IPS-NIHi7 (cell line): ENCODE measurements at regions not wholly inside any gene's neighbourhood (a gene's known extent, or its start where the extent isn't known, plus 50 kb on each side); places are given as distances from the start of the nearest gene placed in this dataset.
"Not testable (repeated sequence)": the region's sequence is repeated elsewhere in the genome, so short reads cannot be mapped to it uniquely, and the experiment has no call there.

Source experiments
- DNase-seq: peaks from one replicate; pipeline ENCODE4 v3.0.0; 2012; ENCODE audit warnings: mixed read lengths; ENCODE audit errors: extremely low spot score

DNA sequence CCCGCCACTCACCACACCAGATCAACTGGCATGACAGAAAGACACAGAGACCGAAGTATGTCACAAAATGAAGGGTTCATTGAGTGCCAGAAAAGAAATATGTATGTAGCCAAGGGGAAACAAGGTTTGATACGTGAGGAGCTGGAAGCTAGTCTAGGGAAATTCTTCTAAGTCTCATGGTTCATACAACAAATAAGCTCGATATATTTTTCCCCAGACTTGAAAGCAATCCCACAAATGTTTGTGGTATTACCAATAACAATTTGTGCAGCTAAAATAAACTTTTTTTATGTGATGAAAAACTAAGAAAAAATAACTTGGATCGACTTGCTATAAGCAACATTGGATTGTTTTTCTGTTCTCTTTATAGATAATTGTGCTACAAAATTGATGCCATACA lies 777.0 kb downstream of the TSN start:
- no peak for DNase-seq

DNA sequence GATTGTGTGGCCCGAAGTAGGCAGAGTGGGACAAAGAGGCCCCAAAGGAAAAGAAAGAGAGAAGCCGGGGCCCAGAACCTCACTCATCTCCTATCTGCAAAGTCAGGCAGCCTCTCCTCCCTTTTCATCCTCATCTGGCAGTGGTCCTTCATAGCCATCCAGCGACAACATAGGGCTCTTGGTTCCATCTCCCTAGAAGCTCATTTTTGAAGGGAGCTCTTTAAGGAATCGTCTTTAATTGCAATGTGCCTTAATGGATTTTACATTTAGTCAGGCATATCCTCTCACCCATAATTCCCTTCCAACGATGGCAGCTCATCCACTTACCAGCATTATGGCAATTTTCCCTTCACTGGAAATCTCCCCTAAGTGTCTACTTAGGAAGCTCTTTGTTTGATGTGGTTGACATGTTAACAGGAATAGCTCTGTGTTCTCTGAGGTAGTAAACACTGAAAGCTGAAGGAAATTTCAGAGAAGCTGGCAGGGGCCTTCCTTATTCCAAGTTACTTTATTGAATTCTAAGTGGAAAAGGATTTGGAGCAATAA lies 780.6 kb downstream of the TSN start:
- no peak for DNase-seq

DNA sequence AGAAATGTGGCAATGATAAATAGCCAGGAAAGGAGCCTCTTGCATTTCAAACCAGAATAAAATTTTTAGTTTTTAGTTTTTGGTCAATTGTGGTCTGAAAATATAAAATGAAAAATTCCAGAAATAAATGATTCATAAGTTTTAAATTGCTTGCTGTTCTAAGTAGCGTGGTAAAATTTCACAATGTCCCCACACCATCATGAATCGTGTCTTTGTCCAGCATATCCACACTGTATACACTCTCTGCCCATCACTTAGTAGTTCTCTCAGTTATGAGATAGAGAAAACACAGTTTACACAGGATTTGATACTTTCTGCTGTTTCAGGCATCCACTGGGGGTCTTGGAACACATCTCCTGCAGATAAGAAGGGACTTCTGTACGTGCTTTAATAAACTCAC lies 783.9 kb downstream of the TSN start:
- DNase-seq: no peak

DNA sequence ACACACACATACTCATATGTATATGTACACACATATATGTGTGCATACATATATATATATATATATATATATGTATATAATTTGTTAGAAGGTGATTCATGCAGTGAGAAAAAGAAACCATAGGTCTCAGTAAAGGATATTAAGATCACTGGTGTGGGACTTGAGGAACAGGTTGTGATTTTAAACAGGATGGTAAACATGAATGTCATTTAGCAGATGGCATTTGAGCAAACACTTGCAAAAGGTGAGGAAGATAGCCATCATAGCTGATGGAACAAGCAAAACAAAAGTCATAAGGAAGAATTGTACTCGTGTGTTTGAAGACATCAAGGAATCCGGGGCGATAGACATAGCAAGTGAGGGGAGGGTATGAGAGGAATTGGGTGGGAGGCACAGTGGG lies 784.5 kb downstream of the TSN start:
- no peak for DNase-seq

GRCh38 chr2:122542236-122542635 lies 786.8 kb downstream of the TSN start:
- DNase-seq: no peak

GRCh38 chr2:122542646-122543045 lies 787.2 kb downstream of the TSN start:
- DNase-seq: no peak

DNA sequence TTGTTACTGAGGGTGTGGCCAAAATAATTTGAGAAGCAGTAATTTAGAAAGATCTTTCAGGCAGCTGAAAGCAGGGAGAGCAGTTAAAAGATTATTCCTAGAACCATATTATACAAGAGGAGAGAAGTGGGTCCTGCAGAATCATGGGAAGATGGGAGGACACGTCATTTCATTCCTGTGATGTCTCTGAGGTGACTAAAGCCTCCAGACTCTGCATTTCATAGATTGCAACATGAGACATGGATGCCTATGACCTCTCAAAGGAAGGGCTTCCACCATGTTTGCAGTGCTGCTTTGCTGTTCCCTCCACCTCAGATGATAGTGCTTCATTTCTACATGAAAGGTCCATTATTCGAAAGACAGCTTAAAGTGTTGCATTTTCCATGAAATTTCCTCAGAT lies 788.4 kb downstream of the TSN start:
- DNase-seq: no peak

DNA sequence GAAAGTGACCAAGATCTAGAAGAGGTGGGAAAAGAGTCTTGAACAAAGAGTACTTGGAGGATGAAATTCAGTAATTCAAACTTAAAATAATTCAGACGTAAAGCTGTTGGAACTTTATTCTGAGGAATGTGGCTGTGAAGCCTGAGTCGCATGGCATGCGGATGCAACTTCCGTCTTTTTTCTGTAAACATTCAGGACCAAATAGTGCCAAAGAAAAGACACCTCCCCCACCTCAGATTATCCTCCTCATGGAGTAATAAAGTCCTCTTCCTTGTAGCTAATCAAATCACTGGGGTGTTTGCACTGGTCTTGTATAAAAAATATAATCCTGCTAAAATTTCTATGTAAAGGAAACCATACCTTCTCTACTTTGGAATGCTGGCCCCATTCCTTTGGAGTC lies 790.4 kb downstream of the TSN start:
- no peak for DNase-seq

DNA sequence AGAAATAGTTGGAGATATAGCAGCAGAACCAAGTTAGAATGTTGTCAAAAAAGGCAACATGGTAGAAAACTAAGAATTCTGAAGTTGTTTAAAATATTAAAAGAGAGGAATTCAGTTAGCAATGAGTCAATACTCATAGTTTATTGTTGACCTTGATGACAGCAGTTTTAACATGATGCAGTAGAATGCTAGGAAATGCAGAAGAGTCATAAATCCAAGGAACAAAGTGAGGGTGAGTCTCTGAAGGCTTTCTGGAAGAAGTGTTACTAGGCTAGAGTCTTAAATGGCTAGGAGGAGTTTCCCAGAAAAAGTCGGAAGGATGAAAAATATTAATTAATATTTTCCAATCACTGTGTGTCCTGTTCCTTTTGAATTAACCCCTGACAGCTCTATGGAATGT lies 807.3 kb downstream of the TSN start:
- DNase-seq: no peak

GRCh38 chr2:122563781-122564180 lies 808.3 kb downstream of the TSN start:
- DNase-seq: no peak

DNA sequence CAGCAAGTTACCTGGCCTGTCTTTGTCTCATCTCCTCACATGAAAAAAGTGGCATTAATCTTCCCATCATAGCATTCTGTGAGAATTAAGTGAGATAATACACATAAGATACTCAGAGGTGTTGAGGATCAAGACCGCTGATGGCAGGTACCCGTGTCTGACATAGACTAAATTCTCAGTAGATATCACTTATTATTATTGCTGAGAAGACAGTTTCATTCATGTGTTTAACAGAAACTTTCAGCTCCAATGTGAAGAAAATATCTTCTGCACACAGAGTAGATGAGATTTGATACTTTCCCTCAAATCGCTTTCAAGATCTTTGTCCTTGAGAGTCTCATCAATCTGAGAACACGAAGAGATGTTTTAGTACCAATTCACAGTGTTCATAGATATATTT lies 809.4 kb downstream of the TSN start:
- DNase-seq: no peak

- no peak for DNase-seq
Observed at GRCh38 chr2:122565364-122565763, 809.9 kb downstream of the TSN start.

GRCh38 chr2:122570641-122571040 lies 815.2 kb downstream of the TSN start:
- no peak for DNase-seq

GRCh38 chr2:122571471-122571870 lies 816.0 kb downstream of the TSN start:
- DNase-seq: not testable (repeated sequence)

GRCh38 chr2:122575076-122575475 lies 819.6 kb downstream of the TSN start:
- no peak for DNase-seq

- no peak for DNase-seq
Observed at GRCh38 chr2:122583159-122583917, 827.9 kb downstream of the TSN start.

DNA sequence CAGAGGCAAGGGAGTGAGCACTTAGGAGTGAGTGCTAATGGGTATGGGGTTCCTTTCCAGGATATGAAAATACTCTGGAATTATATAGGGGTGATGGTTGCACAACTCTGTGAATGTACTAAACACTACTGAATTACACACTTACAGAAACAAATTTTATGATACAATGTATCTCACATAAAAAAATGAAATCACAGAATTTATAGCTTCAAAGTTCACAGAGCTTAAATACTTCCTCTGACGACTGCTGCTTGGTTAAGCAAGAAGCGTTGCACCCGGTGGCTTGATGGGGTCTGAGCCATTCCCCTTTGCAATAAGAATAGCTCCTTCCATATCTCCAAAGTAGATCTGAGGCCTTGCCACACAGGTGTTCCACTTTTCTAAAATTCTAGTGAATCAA lies 835.1 kb downstream of the TSN start:
- no peak for DNase-seq

- DNase-seq: no peak
Observed at GRCh38 chr2:122595065-122595464, 839.6 kb downstream of the TSN start.

- DNase-seq: no peak
Observed at GRCh38 chr2:122596598-122596997, 841.1 kb downstream of the TSN start.

DNA sequence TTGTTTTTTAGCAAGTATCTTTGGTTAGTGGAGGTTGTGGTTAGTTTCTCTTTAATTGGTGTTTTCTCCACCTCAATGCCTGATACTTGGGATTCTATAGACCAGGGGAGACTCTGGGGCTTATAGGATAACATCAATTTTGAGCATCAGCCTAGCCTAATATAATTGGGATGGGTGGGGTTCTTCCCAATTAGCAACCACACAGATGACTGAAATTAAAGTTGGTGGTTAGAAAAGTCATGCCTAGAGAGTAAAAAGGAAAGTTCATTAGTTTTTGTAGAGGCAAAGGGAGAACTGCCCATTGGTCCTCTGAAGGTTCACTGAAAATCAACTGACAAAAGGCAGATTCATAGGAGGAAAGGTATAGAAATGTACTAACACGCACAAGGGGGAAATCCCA lies 843.3 kb downstream of the TSN start:
- no peak for DNase-seq

DNA sequence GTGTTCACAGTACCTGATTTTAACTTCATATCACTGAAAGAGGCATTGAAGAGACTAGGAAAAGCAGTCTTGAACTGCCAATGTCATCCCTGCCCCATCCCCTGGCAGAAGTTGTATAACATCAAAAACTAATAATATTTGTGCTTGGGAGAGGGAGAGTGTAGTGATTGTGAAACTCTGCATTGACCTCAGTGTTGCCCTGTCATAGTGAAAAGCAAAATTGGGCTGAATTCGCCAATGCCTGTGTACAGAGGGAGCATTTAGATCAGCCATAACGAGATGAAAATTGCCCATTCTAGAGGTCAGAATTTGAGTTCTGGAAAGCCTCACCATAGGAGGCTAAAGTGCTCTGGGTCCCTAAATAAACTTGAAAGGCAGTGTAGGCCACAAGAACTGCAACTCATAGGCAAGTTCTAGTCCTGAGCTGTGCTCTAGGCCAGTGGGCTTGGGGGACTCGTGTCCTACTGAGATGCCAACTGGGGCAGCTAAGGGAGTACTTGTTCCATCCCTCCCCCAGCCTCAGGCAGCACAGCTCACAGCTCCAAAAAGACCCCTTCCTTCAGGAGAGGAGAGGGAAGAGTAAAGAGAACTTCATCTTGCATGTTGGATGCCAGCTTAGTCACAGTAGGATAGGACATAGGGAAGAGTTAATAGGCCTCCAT lies 855.6 kb downstream of the TSN start:
- no peak for DNase-seq

DNA sequence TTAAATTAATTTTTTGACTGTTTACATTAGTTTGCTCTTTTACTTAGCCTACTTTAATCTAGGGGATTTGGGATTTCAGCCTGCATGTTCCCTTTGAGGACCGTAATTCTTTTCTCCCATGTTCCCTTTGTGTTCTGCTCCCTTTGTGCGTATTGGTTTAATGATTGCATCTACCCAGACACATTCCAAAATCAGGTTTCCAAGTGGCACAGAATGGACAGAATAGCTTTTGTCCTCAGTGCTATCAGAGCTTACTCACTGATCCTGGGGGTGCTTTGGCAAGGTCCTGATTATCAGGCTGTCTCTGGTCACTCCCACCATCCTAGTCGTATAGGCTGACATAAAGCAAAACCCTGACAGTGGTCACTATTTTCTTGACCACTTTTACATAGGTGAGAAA lies 867.5 kb downstream of the TSN start:
- no peak for DNase-seq

DNA sequence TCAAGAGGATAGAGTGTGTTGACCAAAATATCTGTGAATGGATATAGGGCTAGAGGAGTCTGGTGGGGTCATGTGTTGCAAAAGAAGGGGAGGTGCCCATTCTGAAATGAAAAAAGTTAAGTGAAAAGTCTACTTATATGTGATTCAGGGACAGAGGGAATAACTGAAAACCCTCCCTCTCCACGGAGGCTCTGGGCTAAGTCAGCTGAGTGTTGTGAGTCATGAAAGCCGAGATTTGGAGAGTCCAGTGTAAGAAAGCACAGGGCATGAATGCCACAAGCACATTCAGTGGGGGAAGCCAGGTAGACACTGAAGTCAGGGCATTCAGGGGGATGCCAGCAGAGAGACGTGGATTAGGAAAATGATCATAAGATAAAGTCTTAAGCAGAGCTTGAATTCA lies 871.9 kb downstream of the TSN start:
- no peak for DNase-seq
